ENCODE measurements at regions not wholly inside any gene's neighbourhood (a gene's known extent, or its start where the extent isn't known, plus 50 kb on each side); places are given as distances from the start of the nearest gene placed in this dataset.

- Mint-ChIP-seq H3K36me3 (no peaks in the 10 kb centered on the region), H3K27me3 (no peaks in the 10 kb centered on the region), H3K4me3 (no peak overlapping the region), H3K4me1 (no peaks in the 10 kb centered on the region), H3K9me3 (peaks cover 3% of the 10 kb centered on the region in 3 donors), H3K27ac (no peak overlapping the region)
- Histone ChIP-seq H3K27me3 (replicated peaks in 1 of 2; ENCODE audit: control insufficient read depth in 2 of 2, extremely low read depth in 1 of 2, insufficient read depth in 2 of 2, low read length in 1 of 2) (no peaks in the 10 kb centered on the region), H3K36me3 (ENCODE audit: control insufficient read depth in 2 of 2, extremely low read depth in 1 of 2, insufficient read depth in 1 of 2, low read length in 1 of 2) (no peaks in the 10 kb centered on the region), H3K4me3 (ENCODE audit: control insufficient read depth in 1 of 2, extremely low read depth in 1 of 2, low read length in 1 of 2) (no peak overlapping the region), H3K9me3 (no peaks in the 10 kb centered on the region), H3K4me1 (ENCODE audit: control insufficient read depth in 1 of 2, extremely low read depth in 1 of 2, insufficient read depth in 2 of 2, low read length in 2 of 2) (no peaks in the 10 kb centered on the region), H3K27ac (ENCODE audit: low read length) (no peak overlapping the region)
- no peak for DNase-seq
- no CpG with 5 or more reads among the region's 3 CpGs for WGBS (ENCODE audit: insufficient coverage)
- ChIA-PET POLR2A (no interaction called here), CTCF (no interaction called here)
- no peak for ATAC-seq (replicated peaks in 1 of 4)
Observed at GRCh38 chr3:161770484-161771386, 274.1 kb downstream of the OTOL1 start.

GRCh38 chr3:161781381-161781780 lies 284.8 kb downstream of the OTOL1 start:
- H3K4me1 Mint-ChIP-seq = peaks cover 0 to 5% (median 1%) of the 10 kb centered on the region in 3 donors
- peaks cover 2 to 16% (median 3%) of the 10 kb centered on the region in 3 donors for H3K9me3 Mint-ChIP-seq
- H3K4me3 Mint-ChIP-seq = no peak overlapping the region
- no peaks in the 10 kb centered on the region for H3K36me3 ChIP-seq (ENCODE audit: control insufficient read depth in 2 of 2, extremely low read depth in 1 of 2, insufficient read depth in 1 of 2, low read length in 1 of 2)
- no peaks in the 10 kb centered on the region for H3K4me1 ChIP-seq (ENCODE audit: control insufficient read depth in 1 of 2, extremely low read depth in 1 of 2, insufficient read depth in 2 of 2, low read length in 2 of 2)
- no CpG with 5 or more reads among the region's 1 CpG for WGBS (ENCODE audit: insufficient coverage)
- DNase-seq = no peak
- H3K9me3 ChIP-seq = no peaks in the 10 kb centered on the region
- no peak overlapping the region for H3K27ac Mint-ChIP-seq
- H3K27ac ChIP-seq (ENCODE audit: low read length) = no peak overlapping the region
- ATAC-seq (replicated peaks in 1 of 4) = no peak
- H3K27me3 Mint-ChIP-seq = no peaks in the 10 kb centered on the region
- no peaks in the 10 kb centered on the region for H3K36me3 Mint-ChIP-seq
- no peak overlapping the region for H3K4me3 ChIP-seq (ENCODE audit: control insufficient read depth in 1 of 2, extremely low read depth in 1 of 2, low read length in 1 of 2)
- ChIA-PET CTCF (no interaction called here), POLR2A (no interaction called here)
- no peaks in the 10 kb centered on the region for H3K27me3 ChIP-seq (replicated peaks in 1 of 2; ENCODE audit: control insufficient read depth in 2 of 2, extremely low read depth in 1 of 2, insufficient read depth in 2 of 2, low read length in 1 of 2)

- WGBS (ENCODE audit: insufficient coverage) = no CpG with 5 or more reads among the region's 3 CpGs
- no peaks in the 10 kb centered on the region for H3K4me1 Mint-ChIP-seq
Observed at GRCh38 chr3:161793194-161793930, 296.8 kb downstream of the OTOL1 start.

GRCh38 chr3:161794551-161794950 lies 297.9 kb downstream of the OTOL1 start:
- no peak for DNase-seq
- ChIA-PET POLR2A (interaction anchor here in 1 of 2 donors (0.7 kb wide), 1 partner anchor 482 kb away, joined by 5 read pairs; no protein-coding TSS in a partner anchor), CTCF (no interaction called here)
- no peak overlapping the region for H3K27ac ChIP-seq (ENCODE audit: low read length)
- H3K27ac Mint-ChIP-seq = no peak overlapping the region
- WGBS (ENCODE audit: insufficient coverage) = 100% methylated on average over 2 of the region's 4 CpGs
- no peak overlapping the region for H3K4me3 Mint-ChIP-seq
- no peaks in the 10 kb centered on the region for H3K4me1 ChIP-seq (ENCODE audit: control insufficient read depth in 1 of 2, extremely low read depth in 1 of 2, insufficient read depth in 2 of 2, low read length in 2 of 2)
- H3K9me3 Mint-ChIP-seq = peaks cover 3 to 10% (median 4%) of the 10 kb centered on the region in 3 donors
- no peaks in the 10 kb centered on the region for H3K36me3 Mint-ChIP-seq
- no peak for ATAC-seq (replicated peaks in 1 of 4)
- H3K4me3 ChIP-seq (ENCODE audit: control insufficient read depth in 1 of 2, extremely low read depth in 1 of 2, low read length in 1 of 2) = no peak overlapping the region
- H3K9me3 ChIP-seq = no peaks in the 10 kb centered on the region
- H3K4me1 Mint-ChIP-seq = no peaks in the 10 kb centered on the region
- H3K27me3 Mint-ChIP-seq = no peaks in the 10 kb centered on the region
- H3K27me3 ChIP-seq (replicated peaks in 1 of 2; ENCODE audit: control insufficient read depth in 2 of 2, extremely low read depth in 1 of 2, insufficient read depth in 2 of 2, low read length in 1 of 2) = no peaks in the 10 kb centered on the region
- no peaks in the 10 kb centered on the region for H3K36me3 ChIP-seq (ENCODE audit: control insufficient read depth in 2 of 2, extremely low read depth in 1 of 2, insufficient read depth in 1 of 2, low read length in 1 of 2)

More at GRCh38 chr3:161793194-161793930, 296.8 kb downstream of the OTOL1 start:
- Histone ChIP-seq H3K9me3 (no peaks in the 10 kb centered on the region), H3K27me3 (replicated peaks in 1 of 2; ENCODE audit: control insufficient read depth in 2 of 2, extremely low read depth in 1 of 2, insufficient read depth in 2 of 2, low read length in 1 of 2) (no peaks in the 10 kb centered on the region), H3K27ac (ENCODE audit: low read length) (no peak overlapping the region), H3K36me3 (ENCODE audit: control insufficient read depth in 2 of 2, extremely low read depth in 1 of 2, insufficient read depth in 1 of 2, low read length in 1 of 2) (no peaks in the 10 kb centered on the region), H3K4me3 (ENCODE audit: control insufficient read depth in 1 of 2, extremely low read depth in 1 of 2, low read length in 1 of 2) (no peak overlapping the region), H3K4me1 (ENCODE audit: control insufficient read depth in 1 of 2, extremely low read depth in 1 of 2, insufficient read depth in 2 of 2, low read length in 2 of 2) (no peaks in the 10 kb centered on the region)
- DNase-seq = no peak
- Mint-ChIP-seq H3K27ac (no peak overlapping the region), H3K4me3 (no peak overlapping the region), H3K9me3 (peaks cover 2 to 9% (median 4%) of the 10 kb centered on the region in 3 donors), H3K36me3 (no peaks in the 10 kb centered on the region), H3K27me3 (no peaks in the 10 kb centered on the region)
- ChIA-PET POLR2A (no interaction called here), CTCF (no interaction called here)
- ATAC-seq (replicated peaks in 1 of 4) = no peak

GRCh38 chr3:161796312-161796711 lies 299.7 kb downstream of the OTOL1 start:
- H3K36me3 Mint-ChIP-seq = no peaks in the 10 kb centered on the region

GRCh38 chr3:161796780-161797179 lies 300.2 kb downstream of the OTOL1 start:
- Histone ChIP-seq H3K4me1 (ENCODE audit: control insufficient read depth in 1 of 2, extremely low read depth in 1 of 2, insufficient read depth in 2 of 2, low read length in 2 of 2) (no peaks in the 10 kb centered on the region), H3K9me3 (no peaks in the 10 kb centered on the region), H3K27ac (ENCODE audit: low read length) (no peak overlapping the region), H3K36me3 (ENCODE audit: control insufficient read depth in 2 of 2, extremely low read depth in 1 of 2, insufficient read depth in 1 of 2, low read length in 1 of 2) (no peaks in the 10 kb centered on the region), H3K27me3 (replicated peaks in 1 of 2; ENCODE audit: control insufficient read depth in 2 of 2, extremely low read depth in 1 of 2, insufficient read depth in 2 of 2, low read length in 1 of 2) (no peaks in the 10 kb centered on the region), H3K4me3 (ENCODE audit: control insufficient read depth in 1 of 2, extremely low read depth in 1 of 2, low read length in 1 of 2) (no peak overlapping the region)
- DNase-seq = no peak
- ATAC-seq (replicated peaks in 1 of 4) = no peak
- no peak overlapping the region for H3K27ac Mint-ChIP-seq
- H3K4me1 Mint-ChIP-seq = no peaks in the 10 kb centered on the region
- ChIA-PET POLR2A (no interaction called here), CTCF (no interaction called here)
- H3K27me3 Mint-ChIP-seq = no peaks in the 10 kb centered on the region
- peaks cover 4 to 16% (median 6%) of the 10 kb centered on the region in 3 donors for H3K9me3 Mint-ChIP-seq
- no peaks in the 10 kb centered on the region for H3K36me3 Mint-ChIP-seq
- H3K4me3 Mint-ChIP-seq = no peak overlapping the region

More at GRCh38 chr3:161796312-161796711, 299.7 kb downstream of the OTOL1 start:
- ChIA-PET POLR2A (no interaction called here), CTCF (no interaction called here)
- Histone ChIP-seq H3K36me3 (ENCODE audit: control insufficient read depth in 2 of 2, extremely low read depth in 1 of 2, insufficient read depth in 1 of 2, low read length in 1 of 2) (no peaks in the 10 kb centered on the region), H3K4me3 (ENCODE audit: control insufficient read depth in 1 of 2, extremely low read depth in 1 of 2, low read length in 1 of 2) (no peak overlapping the region), H3K27ac (ENCODE audit: low read length) (no peak overlapping the region), H3K27me3 (replicated peaks in 1 of 2; ENCODE audit: control insufficient read depth in 2 of 2, extremely low read depth in 1 of 2, insufficient read depth in 2 of 2, low read length in 1 of 2) (no peaks in the 10 kb centered on the region), H3K9me3 (no peaks in the 10 kb centered on the region), H3K4me1 (ENCODE audit: control insufficient read depth in 1 of 2, extremely low read depth in 1 of 2, insufficient read depth in 2 of 2, low read length in 2 of 2) (no peaks in the 10 kb centered on the region)
- ATAC-seq (replicated peaks in 1 of 4) = no peak
- Mint-ChIP-seq H3K4me1 (no peaks in the 10 kb centered on the region), H3K27ac (no peak overlapping the region), H3K4me3 (no peak overlapping the region), H3K9me3 (peaks cover 4 to 12% (median 5%) of the 10 kb centered on the region in 3 donors), H3K27me3 (no peaks in the 10 kb centered on the region)
- no peak for DNase-seq

All from T-cell (primary cell).